Panc1 (cell line): ENCODE measurements at regions not wholly inside any gene's neighbourhood (a gene's known extent, or its start where the extent isn't known, plus 50 kb on each side); places are given as distances from the start of the nearest gene placed in this dataset.

ENCODE experiments used
- POLR2AphosphoS5 ChIP-seq: IDR thresholded peaks from 2 replicates; pipeline ENCODE4 v1.6.1; 2012; ENCODE audit warnings: mild to moderate bottlenecking, low read depth, low read length, moderate library complexity
- SIN3A ChIP-seq: IDR thresholded peaks from 2 replicates; pipeline ENCODE4 v1.6.1; 2012; ENCODE audit warnings: low read depth, mild to moderate bottlenecking, low read length, moderate library complexity, borderline replicate concordance; ENCODE audit not compliant: insufficient read depth
- TF ChIP-seq, protein P1 (sequence below): fragments of 450-650 bp; IDR thresholded peaks from 2 replicates; pipeline ENCODE4 v1.5.1; 2017; ENCODE audit warnings: mild to moderate bottlenecking

DNA sequence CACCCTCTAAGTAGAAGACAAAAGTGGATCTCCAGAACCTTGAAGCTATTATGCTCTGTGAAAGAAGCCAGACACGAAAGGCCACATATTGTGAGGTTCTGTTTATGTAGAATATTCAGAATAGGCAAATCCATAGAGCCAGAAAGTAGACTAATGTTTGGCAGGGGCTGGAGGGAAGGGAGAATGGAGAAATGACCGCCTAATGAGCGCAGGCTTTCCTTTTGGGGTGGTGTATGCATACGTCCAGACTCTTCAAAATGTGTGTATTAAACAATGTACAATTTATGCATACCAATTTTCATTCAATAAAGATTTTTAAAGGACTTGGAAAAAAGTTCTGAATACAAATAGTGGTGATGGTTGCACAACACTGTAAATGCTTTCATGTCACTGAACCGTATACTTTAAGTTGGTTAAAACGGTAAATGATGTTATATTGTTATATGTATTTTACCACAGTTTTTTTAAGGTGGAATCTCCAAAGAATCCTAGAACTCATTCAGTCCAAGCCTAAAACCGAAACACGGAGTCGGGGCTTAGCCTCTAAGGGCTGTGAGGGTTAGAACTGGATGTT, 397.4 kb downstream of the SOX9 start:
- TF ChIP-seq POLR2AphosphoS5 = no peak
- TF ChIP-seq, protein P1, sequence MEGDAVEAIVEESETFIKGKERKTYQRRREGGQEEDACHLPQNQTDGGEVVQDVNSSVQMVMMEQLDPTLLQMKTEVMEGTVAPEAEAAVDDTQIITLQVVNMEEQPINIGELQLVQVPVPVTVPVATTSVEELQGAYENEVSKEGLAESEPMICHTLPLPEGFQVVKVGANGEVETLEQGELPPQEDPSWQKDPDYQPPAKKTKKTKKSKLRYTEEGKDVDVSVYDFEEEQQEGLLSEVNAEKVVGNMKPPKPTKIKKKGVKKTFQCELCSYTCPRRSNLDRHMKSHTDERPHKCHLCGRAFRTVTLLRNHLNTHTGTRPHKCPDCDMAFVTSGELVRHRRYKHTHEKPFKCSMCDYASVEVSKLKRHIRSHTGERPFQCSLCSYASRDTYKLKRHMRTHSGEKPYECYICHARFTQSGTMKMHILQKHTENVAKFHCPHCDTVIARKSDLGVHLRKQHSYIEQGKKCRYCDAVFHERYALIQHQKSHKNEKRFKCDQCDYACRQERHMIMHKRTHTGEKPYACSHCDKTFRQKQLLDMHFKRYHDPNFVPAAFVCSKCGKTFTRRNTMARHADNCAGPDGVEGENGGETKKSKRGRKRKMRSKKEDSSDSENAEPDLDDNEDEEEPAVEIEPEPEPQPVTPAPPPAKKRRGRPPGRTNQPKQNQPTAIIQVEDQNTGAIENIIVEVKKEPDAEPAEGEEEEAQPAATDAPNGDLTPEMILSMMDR = no peak
- no peak for TF ChIP-seq SIN3A
